SK-N-SH treated with all-trans-retinoic acid at 6 μM for 48 hours (cell line): ENCODE measurements at regions not wholly inside any gene's neighbourhood (a gene's known extent, or its start where the extent isn't known, plus 50 kb on each side); places are given as distances from the start of the nearest gene placed in this dataset.
"Not testable (repeated sequence)": the region's sequence is repeated elsewhere in the genome, so short reads cannot be mapped to it uniquely, and the experiment has no call there.

ENCODE experiments used
- CREB5 ChIP-seq: fragments of 250-450 bp; sonication (Bioruptor Pico); IDR thresholded peaks from 2 replicates; pipeline ENCODE4 v1.5.1; 2020; ENCODE audit warnings: low read depth, mild to moderate bottlenecking, moderate library complexity
- OSR1 ChIP-seq: fragments of 250-450 bp; sonication (Bioruptor Pico); IDR thresholded peaks from 2 replicates; pipeline ENCODE4 v1.8.0; 2022; ENCODE audit warnings: moderate library complexity, mild to moderate bottlenecking, inconsistent platforms
- POU6F1 ChIP-seq: fragments of 250-450 bp; sonication (Bioruptor Pico); IDR thresholded peaks from 2 replicates; pipeline ENCODE4 v1.8.0; 2021; ENCODE audit warnings: low read depth, mild to moderate bottlenecking, moderate library complexity, borderline replicate concordance
- PPARA ChIP-seq: fragments of 250-450 bp; sonication (Bioruptor Pico); IDR thresholded peaks from 2 replicates; pipeline ENCODE4 v1.5.0; 2020; ENCODE audit warnings: mild to moderate bottlenecking, borderline replicate concordance
- ZNF565 ChIP-seq: fragments of 450-650 bp; formaldehyde crosslinking; conservative IDR thresholded peaks from 2 replicates; pipeline ENCODE4 v1.5.0; 2020; ENCODE audit warnings: low read depth, mild to moderate bottlenecking, moderate library complexity

DNA sequence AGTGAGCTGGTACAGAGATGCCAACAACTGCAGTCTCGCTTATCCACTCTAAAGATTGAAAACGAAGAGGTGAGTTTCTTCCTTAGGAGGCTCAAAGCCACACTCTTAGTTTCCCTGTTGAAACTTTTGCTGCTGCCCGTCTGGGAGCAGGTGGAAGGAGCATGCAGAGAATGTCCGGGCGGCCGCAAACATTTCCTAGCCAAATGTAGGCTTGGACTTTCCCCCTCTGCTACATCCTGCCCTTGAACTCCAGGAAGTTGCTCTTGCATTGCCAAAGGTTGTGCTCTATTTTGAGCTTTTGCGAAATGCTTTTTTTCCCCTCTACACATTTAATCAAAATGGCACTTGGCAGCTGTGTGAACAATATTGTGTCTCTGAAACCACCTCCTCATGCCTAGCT, 65.0 kb upstream of the IKBKE start:
- not testable (repeated sequence) for TF ChIP-seq OSR1 (CRISPR knock-in tag); POU6F1 (CRISPR knock-in tag); ZNF565; CREB5 (CRISPR knock-in tag); PPARA
